ENCODE measurements at regions not wholly inside any gene's neighbourhood (a gene's known extent, or its start where the extent isn't known, plus 50 kb on each side); places are given as distances from the start of the nearest gene placed in this dataset.

GRCh38 chr6:78505178-78505577 is 362.2 kb upstream of the IRAK1BP1 start:
- Histone ChIP-seq H3K9ac (ENCODE audit: insufficient read length) (no peak overlapping the region), H3K27ac (no peak overlapping the region), H3K4me3 (no peak overlapping the region), H3K9me3 (ENCODE audit: low read depth, low read length) (no peaks in the 10 kb centered on the region), H3K36me3 (ENCODE audit: insufficient read depth, low read length) (no peaks in the 10 kb centered on the region)
- no peak for TF ChIP-seq POLR2AphosphoS5 (IDR thresholded peaks at IDR 0.05; ENCODE audit: borderline replicate concordance, low read depth, low read length)
- no peak for TF ChIP-seq EZH2 (IDR thresholded peaks at IDR 0.05)
- TF ChIP-seq FOXP2 (optimal IDR thresholded peaks at IDR 0.05; ENCODE audit: control extremely low read depth, extremely low read length, insufficient read depth), result no peak
- no peak for DNase-seq (ENCODE audit: low read depth, low spot score)

GRCh38 chr6:78511009-78511408 is 356.3 kb upstream of the IRAK1BP1 start:
- Histone ChIP-seq H3K9me3 (ENCODE audit: low read depth, low read length) (no peaks in the 10 kb centered on the region), H3K27ac (no peak overlapping the region), H3K9ac (ENCODE audit: insufficient read length) (no peak overlapping the region), H3K36me3 (ENCODE audit: insufficient read depth, low read length) (no peaks in the 10 kb centered on the region), H3K4me3 (no peak overlapping the region)
- no peak for TF ChIP-seq EZH2 (IDR thresholded peaks at IDR 0.05)
- TF ChIP-seq POLR2AphosphoS5 (IDR thresholded peaks at IDR 0.05; ENCODE audit: borderline replicate concordance, low read depth, low read length), result no peak
- no peak for TF ChIP-seq FOXP2 (optimal IDR thresholded peaks at IDR 0.05; ENCODE audit: control extremely low read depth, extremely low read length, insufficient read depth)
- DNase-seq (ENCODE audit: low read depth, low spot score), result no peak

GRCh38 chr6:78513856-78514255 is 353.5 kb upstream of the IRAK1BP1 start:
- Histone ChIP-seq H3K9me3 (ENCODE audit: low read depth, low read length) (no peaks in the 10 kb centered on the region), H3K9ac (ENCODE audit: insufficient read length) (no peak overlapping the region), H3K4me3 (no peak overlapping the region), H3K36me3 (ENCODE audit: insufficient read depth, low read length) (no peaks in the 10 kb centered on the region), H3K27ac (no peak overlapping the region)
- TF ChIP-seq POLR2AphosphoS5 (IDR thresholded peaks at IDR 0.05; ENCODE audit: borderline replicate concordance, low read depth, low read length), result no peak
- TF ChIP-seq EZH2 (IDR thresholded peaks at IDR 0.05), result no peak
- no peak for TF ChIP-seq FOXP2 (optimal IDR thresholded peaks at IDR 0.05; ENCODE audit: control extremely low read depth, extremely low read length, insufficient read depth)
- DNase-seq (ENCODE audit: low read depth, low spot score), result no peak

GRCh38 chr6:78515271-78515670 is 352.1 kb upstream of the IRAK1BP1 start:
- no peak overlapping the region for H3K27ac ChIP-seq
- H3K9me3 ChIP-seq (ENCODE audit: low read depth, low read length), result no peaks in the 10 kb centered on the region
- H3K36me3 ChIP-seq (ENCODE audit: insufficient read depth, low read length), result no peaks in the 10 kb centered on the region
- DNase-seq (ENCODE audit: low read depth, low spot score), result no peak
- H3K4me3 ChIP-seq, result no peak overlapping the region
- no peak overlapping the region for H3K9ac ChIP-seq (ENCODE audit: insufficient read length)
- TF ChIP-seq EZH2 (IDR thresholded peaks at IDR 0.05) (no peak), POLR2AphosphoS5 (IDR thresholded peaks at IDR 0.05; ENCODE audit: borderline replicate concordance, low read depth, low read length) (no peak), FOXP2 (optimal IDR thresholded peaks at IDR 0.05; ENCODE audit: control extremely low read depth, extremely low read length, insufficient read depth) (no peak)

- Histone ChIP-seq H3K9me3 (ENCODE audit: low read depth, low read length) (no peaks in the 10 kb centered on the region), H3K36me3 (ENCODE audit: insufficient read depth, low read length) (no peaks in the 10 kb centered on the region), H3K9ac (ENCODE audit: insufficient read length) (no peak overlapping the region), H3K27ac (no peak overlapping the region), H3K4me3 (no peak overlapping the region)
- DNase-seq (ENCODE audit: low read depth, low spot score), result no peak
- TF ChIP-seq FOXP2 (optimal IDR thresholded peaks at IDR 0.05; ENCODE audit: control extremely low read depth, extremely low read length, insufficient read depth), result no peak
- no peak for TF ChIP-seq POLR2AphosphoS5 (IDR thresholded peaks at IDR 0.05; ENCODE audit: borderline replicate concordance, low read depth, low read length)
- TF ChIP-seq EZH2 (IDR thresholded peaks at IDR 0.05), result no peak
Measured at GRCh38 chr6:78517399-78517798, 350.0 kb upstream of the IRAK1BP1 start.

- Histone ChIP-seq H3K36me3 (ENCODE audit: insufficient read depth, low read length) (no peaks in the 10 kb centered on the region), H3K9ac (ENCODE audit: insufficient read length) (no peak overlapping the region), H3K9me3 (ENCODE audit: low read depth, low read length) (no peaks in the 10 kb centered on the region), H3K4me3 (no peak overlapping the region), H3K27ac (no peak overlapping the region)
- TF ChIP-seq EZH2 (IDR thresholded peaks at IDR 0.05) (no peak), FOXP2 (optimal IDR thresholded peaks at IDR 0.05; ENCODE audit: control extremely low read depth, extremely low read length, insufficient read depth) (no peak), POLR2AphosphoS5 (IDR thresholded peaks at IDR 0.05; ENCODE audit: borderline replicate concordance, low read depth, low read length) (no peak)
- DNase-seq (ENCODE audit: low read depth, low spot score), result no peak
Measured at GRCh38 chr6:78523622-78524021, 343.7 kb upstream of the IRAK1BP1 start.

GRCh38 chr6:78525976-78526375 is 341.4 kb upstream of the IRAK1BP1 start:
- no peak overlapping the region for H3K9ac ChIP-seq (ENCODE audit: insufficient read length)
- no peaks in the 10 kb centered on the region for H3K9me3 ChIP-seq (ENCODE audit: low read depth, low read length)
- TF ChIP-seq FOXP2 (optimal IDR thresholded peaks at IDR 0.05; ENCODE audit: control extremely low read depth, extremely low read length, insufficient read depth) (no peak), POLR2AphosphoS5 (IDR thresholded peaks at IDR 0.05; ENCODE audit: borderline replicate concordance, low read depth, low read length) (no peak), EZH2 (IDR thresholded peaks at IDR 0.05) (no peak)
- H3K4me3 ChIP-seq, result no peak overlapping the region
- no peak overlapping the region for H3K27ac ChIP-seq
- H3K36me3 ChIP-seq (ENCODE audit: insufficient read depth, low read length), result no peaks in the 10 kb centered on the region
- DNase-seq (ENCODE audit: low read depth, low spot score), result no peak

- Histone ChIP-seq H3K4me3 (no peak overlapping the region), H3K9ac (ENCODE audit: insufficient read length) (no peak overlapping the region), H3K27ac (no peak overlapping the region), H3K36me3 (ENCODE audit: insufficient read depth, low read length) (no peaks in the 10 kb centered on the region), H3K9me3 (ENCODE audit: low read depth, low read length) (no peaks in the 10 kb centered on the region)
- no peak for DNase-seq (ENCODE audit: low read depth, low spot score)
- no peak for TF ChIP-seq EZH2 (IDR thresholded peaks at IDR 0.05)
- no peak for TF ChIP-seq POLR2AphosphoS5 (IDR thresholded peaks at IDR 0.05; ENCODE audit: borderline replicate concordance, low read depth, low read length)
- TF ChIP-seq FOXP2 (optimal IDR thresholded peaks at IDR 0.05; ENCODE audit: control extremely low read depth, extremely low read length, insufficient read depth), result no peak
Measured at GRCh38 chr6:78526432-78526831, 340.9 kb upstream of the IRAK1BP1 start.

GRCh38 chr6:78528926-78529325 is 338.4 kb upstream of the IRAK1BP1 start:
- no peak for TF ChIP-seq POLR2AphosphoS5 (IDR thresholded peaks at IDR 0.05; ENCODE audit: borderline replicate concordance, low read depth, low read length)
- TF ChIP-seq EZH2 (IDR thresholded peaks at IDR 0.05), result no peak
- no peak for TF ChIP-seq FOXP2 (optimal IDR thresholded peaks at IDR 0.05; ENCODE audit: control extremely low read depth, extremely low read length, insufficient read depth)
- no peak for DNase-seq (ENCODE audit: low read depth, low spot score)
- H3K36me3 ChIP-seq (ENCODE audit: insufficient read depth, low read length), result no peaks in the 10 kb centered on the region
- H3K4me3 ChIP-seq, result no peak overlapping the region
- H3K9ac ChIP-seq (ENCODE audit: insufficient read length), result no peak overlapping the region
- no peaks in the 10 kb centered on the region for H3K9me3 ChIP-seq (ENCODE audit: low read depth, low read length)
- H3K27ac ChIP-seq, result no peak overlapping the region
